HepG2 (cell line): ENCODE measurements at regions not wholly inside any gene's neighbourhood (a gene's known extent, or its start where the extent isn't known, plus 50 kb on each side); places are given as distances from the start of the nearest gene placed in this dataset.

Source experiments
- ATAC-seq: fragments of 200-7000 bp; cut with Tn5 transposase; 3 replicates; pipeline ENCODE4 v1.9.1; 2020; ENCODE audit warnings: mild to moderate bottlenecking, moderate library complexity
- BruUV-seq: library from RNA; stranded (reverse); fragments of 400-500 nt; replicated peaks from 2 replicates; lab custom pipeline; 2021; lab: Mats Ljungman, UMichigan
- CTCF ChIA-PET: fragments of 300-600 bp; formaldehyde crosslinking; extraction: SDS; loops from one replicate; lab custom pipeline; 2021; ENCODE audit warnings: low total read pairs, inconsistent platforms, low intra/inter-chr PET ratio; lab: Yijun Ruan, JAX
- POLR2A ChIA-PET: fragments of 350-600 bp; sonication (Branson Sonifier 250); formaldehyde crosslinking; loops from one replicate; lab custom pipeline; 2020; ENCODE audit warnings: antibody characterized with exemption, inconsistent platforms; lab: Yijun Ruan, JAX
- DNase-seq: peaks from one replicate; pipeline ENCODE4 v3.0.0-alpha.2; 2015; ENCODE audit warnings: low spot score
- FAIRE-seq: peaks from 3 replicates; lab custom pipeline; 2011; peaks lifted over from hg19 to GRCh38; lab: Jason Lieb, UNC
- H2AFZ ChIP-seq: one replicate; pipeline ENCODE4 v1.6.1; 2011; ENCODE audit warnings: low read length, inconsistent platforms
- H3K27ac ChIP-seq: fragments of 300-600 bp; 3 replicates; pipeline ENCODE4 v1.8.0; 2011; ENCODE audit warnings: mixed run types, mild to moderate bottlenecking, mixed read lengths, low read length, inconsistent platforms; ENCODE audit not compliant: insufficient read depth; ENCODE audit errors: extremely low read length
- H3K27me3 ChIP-seq, 2 experiments: fragments of 200-600 bp in 1 of 2; 2 replicates in 1 of 2; 3 replicates in 1 of 2; pipeline versions ENCODE4 v1.6.0 to v1.8.0; 2011; ENCODE audit warnings: low read length in 2 of 2, mild to moderate bottlenecking in 2 of 2, moderate library complexity in 2 of 2, inconsistent platforms in 1 of 2; ENCODE audit not compliant: insufficient read depth in 2 of 2, control insufficient read depth in 1 of 2
- H3K36me3 ChIP-seq, 2 experiments: fragments of 200-600 bp in 1 of 2; replicated peaks in 1 of 2; 2 replicates in 1 of 2; 3 replicates in 1 of 2; pipeline versions ENCODE4 v1.5.1 to v1.8.0; 2011; ENCODE audit warnings: low read length in 2 of 2, inconsistent platforms in 1 of 2; ENCODE audit not compliant: insufficient read depth in 2 of 2, control insufficient read depth in 1 of 2
- H3K4me1 ChIP-seq: 2 replicates; pipeline ENCODE4 v1.5.1; 2012; ENCODE audit warnings: low read length, inconsistent platforms; ENCODE audit not compliant: insufficient read depth
- H3K4me2 ChIP-seq: 2 replicates; pipeline ENCODE4 v1.6.0; 2011; ENCODE audit warnings: low read depth, low read length, inconsistent platforms
- H3K4me3 ChIP-seq, 3 experiments: fragments of 200-600 bp in 1 of 3; sonication (generic), shearing (Covaris generic) in 1 of 3; replicated peaks in 1 of 3; 2 replicates each; pipeline ENCODE4 v1.5.1; 2011 to 2016; ENCODE audit warnings: low read length in 3 of 3, inconsistent platforms in 2 of 3, low read depth in 2 of 3, mild to moderate bottlenecking in 2 of 3, control low read depth in 1 of 3, mixed read lengths in 1 of 3; ENCODE audit not compliant: insufficient read depth in 1 of 3
- H3K79me2 ChIP-seq: one replicate; pipeline ENCODE4 v1.6.1; 2011; ENCODE audit warnings: low read length, inconsistent platforms; ENCODE audit not compliant: insufficient read depth
- H3K9ac ChIP-seq: 2 replicates; pipeline ENCODE4 v1.6.0; 2011; ENCODE audit warnings: mild to moderate bottlenecking, low read depth, low read length, inconsistent platforms; ENCODE audit not compliant: insufficient read depth
- H3K9me3 ChIP-seq: 2 replicates; pipeline ENCODE4 v1.5.1; 2012; ENCODE audit warnings: mild to moderate bottlenecking, low read length
- H4K20me1 ChIP-seq: 2 replicates; pipeline ENCODE4 v1.6.0; 2011; ENCODE audit warnings: inconsistent platforms, mild to moderate bottlenecking, low read length, moderate library complexity; ENCODE audit not compliant: insufficient read depth
- HES4 ChIP-seq: sonication (generic); formaldehyde crosslinking; IDR thresholded peaks from 2 replicates; pipeline ENCODE4 v1.9.0; 2021; ENCODE audit warnings: mild to moderate bottlenecking, missing genetic modification reagents, borderline replicate concordance
- LCORL ChIP-seq, 2 experiments: fragments of 450-650 bp in 1 of 2; sonication (generic) in 1 of 2; formaldehyde crosslinking in 1 of 2; IDR thresholded peaks; 2 replicates each; pipeline versions ENCODE4 v1.5.0 to v1.6.1; 2017 to 2020; ENCODE audit warnings: antibody characterized with exemption in 1 of 2, missing genetic modification reagents in 1 of 2
- NCOA1 ChIP-seq: sonication (generic); formaldehyde crosslinking; IDR thresholded peaks from 2 replicates; pipeline ENCODE4 v1.9.0; 2021; ENCODE audit warnings: missing genetic modification reagents
- RFX1 ChIP-seq: fragments of 450-650 bp; IDR thresholded peaks from 2 replicates; pipeline ENCODE4 v1.6.1; 2017
- SOX6 ChIP-seq, 2 experiments: fragments of 450-650 bp in 1 of 2; sonication (generic) in 1 of 2; formaldehyde crosslinking in 1 of 2; IDR thresholded peaks; 2 replicates each; pipeline versions ENCODE4 v1.4.0 to v1.6.1; 2017 to 2020; ENCODE audit warnings: antibody characterized with exemption in 1 of 2, mild to moderate bottlenecking in 1 of 2, missing genetic modification reagents in 1 of 2
- SRSF4 ChIP-seq: fragments of 200-400 bp; formaldehyde crosslinking; IDR thresholded peaks from one replicate; pipeline ENCODE4 v1.6.1; 2018; ENCODE audit warnings: mild to moderate bottlenecking, low read depth, low read length, moderate library complexity; ENCODE audit not compliant: poor library complexity, severe bottlenecking
- ZNF136 ChIP-seq: sonication (generic); formaldehyde crosslinking; IDR thresholded peaks from 2 replicates; pipeline ENCODE4 v1.8.1; 2022; ENCODE audit warnings: low read depth, mild to moderate bottlenecking, moderate library complexity, missing genetic modification reagents
- ZNF337 ChIP-seq: sonication (generic); formaldehyde crosslinking; IDR thresholded peaks from 2 replicates; pipeline ENCODE4 v1.5.1; 2020; ENCODE audit warnings: missing genetic modification reagents, low read depth, mild to moderate bottlenecking, borderline replicate concordance
- WGBS: methylation state at CpG from one replicate; pipeline ENCODE4 v1.1.6; 2017; ENCODE audit warnings: low lambda C conversion rate; 5-methylcytosine and 5-hydroxymethylcytosine counted together
- in situ Hi-C: cut with HindIII; loops from 2 replicates; pipeline ENCODE4 v1.10.0; 2017; ENCODE audit warnings: low pct_unique_long_range_greater_than_20kb; ENCODE audit not compliant: extremely low pct_ligation_motif_present
- intact Hi-C: fragments of 100-400 bp; cut with micrococcal nuclease; formaldehyde crosslinking; loops from one replicate; pipeline ENCODE4 v1.10.0; 2022; ENCODE audit not compliant: unreplicated experiment

GRCh38 chr12:126889501-126889900, 1377.5 kb upstream of the TMEM132C start:
- ChIA-PET POLR2A (no interaction called here), CTCF (no interaction called here)
- Histone ChIP-seq H3K4me3 (no peak overlapping the region), H3K9me3 (peaks cover 75% of the 10 kb centered on the region), H3K27me3 (no peaks in the 10 kb centered on the region), H3K36me3 (no peaks in the 10 kb centered on the region), H3K79me2 (no peaks in the 10 kb centered on the region), H4K20me1 (no peaks in the 10 kb centered on the region), H3K4me1 (no peaks in the 10 kb centered on the region), H2AFZ (no peak overlapping the region), H3K27ac (no peak overlapping the region), H3K9ac (no peak overlapping the region), H3K4me2 (no peak overlapping the region)
- intact Hi-C loops, result no loop called here
- no peak for TF ChIP-seq NCOA1 (CRISPR knock-in tag)
- TF ChIP-seq HES4 (CRISPR knock-in tag), result no peak
- no peak for TF ChIP-seq SRSF4
- no peak for TF ChIP-seq ZNF136
- no peak for TF ChIP-seq ZNF337 (CRISPR knock-in tag)
- TF ChIP-seq SOX6 (IDR thresholded peaks at IDR 0.05), result no peak
- TF ChIP-seq SOX6 (CRISPR knock-in tag; IDR thresholded peaks at IDR 0.05), result no peak
- in situ Hi-C loops, result no loop called here
- FAIRE-seq (no peak), DNase-seq (no peak), ATAC-seq (no peak)
- WGBS, result 0% methylated on average over 4 of the region's 4 CpGs
- BruUV-seq, result no TSS peak

GRCh38 chr12:126890097-126890496, 1376.9 kb upstream of the TMEM132C start:
- ChIA-PET CTCF (no interaction called here), POLR2A (no interaction called here)
- TF ChIP-seq RFX1 (no peak), LCORL (IDR thresholded peaks at IDR 0.05) (peak; percentile 73), LCORL (CRISPR knock-in tag; IDR thresholded peaks at IDR 0.05) (no peak)
- WGBS, result 0% methylated on average over 2 of the region's 2 CpGs
- H3K27ac ChIP-seq, result no peak overlapping the region
- no peaks in the 10 kb centered on the region for H3K27me3 ChIP-seq
- no peaks in the 10 kb centered on the region for H3K79me2 ChIP-seq
- H3K9ac ChIP-seq, result no peak overlapping the region
- H3K36me3 ChIP-seq, result no peaks in the 10 kb centered on the region
- no peak for FAIRE-seq
- H3K4me2 ChIP-seq, result no peak overlapping the region
- H2AFZ ChIP-seq, result no peak overlapping the region
- no peak for DNase-seq
- intact Hi-C loops, result no loop called here
- in situ Hi-C loops, result no loop called here
- no peaks in the 10 kb centered on the region for H3K4me1 ChIP-seq
- no peak for ATAC-seq
- no TSS peak for BruUV-seq
- H3K4me3 ChIP-seq, result no peak overlapping the region
- no peaks in the 10 kb centered on the region for H4K20me1 ChIP-seq
- H3K9me3 ChIP-seq, result peaks cover 81% of the 10 kb centered on the region
